ENCODE measurements at regions not wholly inside any gene's neighbourhood (a gene's known extent, or its start where the extent isn't known, plus 50 kb on each side); places are given as distances from the start of the nearest gene placed in this dataset.

DNA sequence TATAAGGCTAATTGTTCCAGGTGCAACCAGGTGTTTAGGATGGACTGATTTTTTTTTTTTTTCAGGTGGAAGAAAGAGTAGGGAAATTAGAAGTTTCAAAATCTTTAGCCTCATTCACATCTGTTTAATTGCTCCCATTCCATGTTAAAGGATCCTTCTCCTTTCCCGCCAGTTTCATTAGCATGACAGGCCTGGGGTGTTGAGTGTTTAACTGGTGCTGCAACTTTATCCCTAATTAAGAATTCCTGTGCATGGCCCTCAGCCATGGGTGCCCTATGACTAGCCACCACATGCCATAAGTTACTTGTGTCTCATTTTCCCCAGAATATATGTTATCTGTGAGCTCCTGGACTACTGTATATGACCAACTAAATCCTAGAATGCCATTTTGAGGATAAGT lies 501.4 kb downstream of the NSUN3 start:
- H3K4me3 ChIP-seq, result no peak overlapping the region
- no peaks in the 10 kb centered on the region for H3K36me3 ChIP-seq (ENCODE audit: insufficient read depth in 1 of 2, low read depth in 1 of 2)
- H3K27me3 ChIP-seq (ENCODE audit: insufficient read depth in 3 of 3, low read length in 2 of 3), result no peaks in the 10 kb centered on the region
- no peaks in the 10 kb centered on the region for H3K9me3 ChIP-seq
- 69 to 74% (median 73%) methylated on average over 1 of the region's 1 CpG for WGBS, 3 donors
- TF ChIP-seq, protein P1, sequence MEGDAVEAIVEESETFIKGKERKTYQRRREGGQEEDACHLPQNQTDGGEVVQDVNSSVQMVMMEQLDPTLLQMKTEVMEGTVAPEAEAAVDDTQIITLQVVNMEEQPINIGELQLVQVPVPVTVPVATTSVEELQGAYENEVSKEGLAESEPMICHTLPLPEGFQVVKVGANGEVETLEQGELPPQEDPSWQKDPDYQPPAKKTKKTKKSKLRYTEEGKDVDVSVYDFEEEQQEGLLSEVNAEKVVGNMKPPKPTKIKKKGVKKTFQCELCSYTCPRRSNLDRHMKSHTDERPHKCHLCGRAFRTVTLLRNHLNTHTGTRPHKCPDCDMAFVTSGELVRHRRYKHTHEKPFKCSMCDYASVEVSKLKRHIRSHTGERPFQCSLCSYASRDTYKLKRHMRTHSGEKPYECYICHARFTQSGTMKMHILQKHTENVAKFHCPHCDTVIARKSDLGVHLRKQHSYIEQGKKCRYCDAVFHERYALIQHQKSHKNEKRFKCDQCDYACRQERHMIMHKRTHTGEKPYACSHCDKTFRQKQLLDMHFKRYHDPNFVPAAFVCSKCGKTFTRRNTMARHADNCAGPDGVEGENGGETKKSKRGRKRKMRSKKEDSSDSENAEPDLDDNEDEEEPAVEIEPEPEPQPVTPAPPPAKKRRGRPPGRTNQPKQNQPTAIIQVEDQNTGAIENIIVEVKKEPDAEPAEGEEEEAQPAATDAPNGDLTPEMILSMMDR (IDR thresholded peaks at IDR 0.05), result no peak
- no peaks in the 10 kb centered on the region for H3K4me1 ChIP-seq
- intact Hi-C loops (cut with DNase I), result no loop called here
- no peak for DNase-seq
- ATAC-seq, result no peak
- no peak overlapping the region for H3K27ac ChIP-seq

GRCh38 chr3:94568041-94568440 lies 505.2 kb downstream of the NSUN3 start:
- WGBS, 3 donors, result 0% methylated on average over 1 of the region's 1 CpG
- H3K27me3 ChIP-seq (ENCODE audit: insufficient read depth in 3 of 3, low read length in 2 of 3), result no peaks in the 10 kb centered on the region
- intact Hi-C loops (cut with DNase I), result no loop called here
- no peaks in the 10 kb centered on the region for H3K9me3 ChIP-seq
- no peak overlapping the region for H3K27ac ChIP-seq
- TF ChIP-seq, protein P1 (IDR thresholded peaks at IDR 0.05), result no peak
- no peak overlapping the region for H3K4me3 ChIP-seq
- DNase-seq, result no peak
- no peaks in the 10 kb centered on the region for H3K4me1 ChIP-seq
- ATAC-seq, result no peak
- no peaks in the 10 kb centered on the region for H3K36me3 ChIP-seq (ENCODE audit: insufficient read depth in 1 of 2, low read depth in 1 of 2)

DNA sequence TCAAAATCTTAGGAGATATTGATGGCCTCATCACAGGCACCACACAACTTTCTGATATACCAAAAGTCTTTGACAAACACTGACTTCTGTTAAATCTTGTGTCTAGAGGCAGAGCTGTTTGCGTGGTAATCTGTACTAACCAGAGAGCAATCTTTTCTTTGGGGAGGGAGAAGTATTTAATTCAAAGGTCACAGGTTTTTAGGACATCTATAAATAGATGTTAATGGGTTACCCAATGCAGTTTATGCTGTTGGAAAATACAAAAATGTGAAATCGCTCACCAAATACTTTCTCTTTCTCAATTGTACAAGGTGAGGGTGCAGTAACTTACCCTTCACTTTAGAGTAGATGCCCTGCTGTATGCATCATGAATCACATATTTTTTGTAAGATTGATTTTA lies 510.5 kb downstream of the NSUN3 start:
- Histone ChIP-seq H3K27ac (no peak overlapping the region), H3K9me3 (no peaks in the 10 kb centered on the region), H3K4me1 (no peaks in the 10 kb centered on the region), H3K27me3 (ENCODE audit: insufficient read depth in 3 of 3, low read length in 2 of 3) (no peaks in the 10 kb centered on the region), H3K36me3 (ENCODE audit: insufficient read depth in 1 of 2, low read depth in 1 of 2) (no peaks in the 10 kb centered on the region), H3K4me3 (no peak overlapping the region)
- WGBS, 3 donors, result 85 to 87% (median 85%) methylated on average over 2 of the region's 2 CpGs
- DNase-seq (no peak), ATAC-seq (no peak)
- intact Hi-C loops (cut with DNase I), result no loop called here
- TF ChIP-seq, protein P1 (IDR thresholded peaks at IDR 0.05), result no peak

DNA sequence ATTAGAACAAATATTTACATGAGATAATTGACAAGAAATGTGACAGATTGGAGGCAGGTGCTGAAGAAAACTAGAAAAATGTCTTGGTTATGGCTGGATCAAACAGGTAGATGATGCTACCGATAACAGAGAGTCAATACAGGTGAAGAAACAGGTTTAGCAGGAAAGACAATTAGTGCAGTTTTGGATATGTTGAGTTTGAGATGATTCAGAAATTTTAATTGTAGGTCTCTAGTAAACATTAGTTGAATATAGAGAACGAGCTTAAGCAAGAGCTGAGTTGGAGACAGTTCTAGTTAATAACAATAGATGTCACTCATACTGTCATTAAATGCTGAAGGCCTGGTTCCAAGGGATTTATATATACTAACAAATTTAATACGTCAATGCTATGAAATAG lies 524.4 kb downstream of the NSUN3 start:
- ATAC-seq, result no peak
- no peak overlapping the region for H3K4me3 ChIP-seq
- H3K27ac ChIP-seq, result no peak overlapping the region
- H3K4me1 ChIP-seq, result no peaks in the 10 kb centered on the region
- DNase-seq, result no peak
- TF ChIP-seq, protein P1 (IDR thresholded peaks at IDR 0.05), result no peak
- WGBS, 3 donors, result 81 to 87% (median 87%) methylated on average over 3 of the region's 3 CpGs
- no peaks in the 10 kb centered on the region for H3K36me3 ChIP-seq (ENCODE audit: insufficient read depth in 1 of 2, low read depth in 1 of 2)
- intact Hi-C loops (cut with DNase I), result no loop called here
- no peaks in the 10 kb centered on the region for H3K27me3 ChIP-seq (ENCODE audit: insufficient read depth in 3 of 3, low read length in 2 of 3)
- no peaks in the 10 kb centered on the region for H3K9me3 ChIP-seq

DNA sequence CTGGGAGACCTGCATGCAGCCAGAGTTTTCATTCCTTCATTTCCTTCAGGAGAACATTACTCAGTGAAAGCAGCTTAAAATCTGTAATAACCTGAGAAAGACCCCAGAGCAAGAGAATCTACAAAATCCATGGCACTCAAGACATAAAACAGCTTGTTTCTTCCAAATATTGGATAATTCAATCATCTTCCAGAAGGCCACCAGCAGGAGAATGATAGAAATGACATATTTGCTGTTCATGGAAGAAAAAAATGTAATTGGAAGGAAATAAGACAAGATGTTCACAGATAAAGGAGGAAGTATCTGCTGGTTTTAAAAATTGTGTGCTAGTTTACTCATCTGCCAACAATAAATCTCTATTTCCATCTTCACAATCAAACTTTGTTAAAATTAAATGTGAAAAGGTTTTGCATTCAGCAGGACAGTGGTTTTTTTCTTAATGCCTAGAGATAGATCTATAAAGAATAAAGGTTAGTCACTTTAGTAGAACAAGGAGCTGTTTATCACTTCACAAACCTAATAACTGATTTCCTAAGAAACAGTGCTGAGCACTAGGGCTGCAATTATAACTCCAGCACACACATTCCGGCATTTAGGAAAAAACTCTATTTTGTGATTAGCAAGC lies 530.8 kb downstream of the NSUN3 start:
- 92 to 95% (median 93%) methylated on average over 1 of the region's 1 CpG for WGBS, 3 donors
- no peak overlapping the region for H3K4me3 ChIP-seq
- ATAC-seq, result no peak
- intact Hi-C loops (cut with DNase I), result no loop called here
- no peaks in the 10 kb centered on the region for H3K36me3 ChIP-seq (ENCODE audit: insufficient read depth in 1 of 2, low read depth in 1 of 2)
- no peaks in the 10 kb centered on the region for H3K27me3 ChIP-seq (ENCODE audit: insufficient read depth in 3 of 3, low read length in 2 of 3)
- no peak for DNase-seq
- H3K27ac ChIP-seq, result no peak overlapping the region
- TF ChIP-seq, protein P1 (IDR thresholded peaks at IDR 0.05), result no peak
- H3K4me1 ChIP-seq, result no peaks in the 10 kb centered on the region
- H3K9me3 ChIP-seq, result no peaks in the 10 kb centered on the region
